ENCODE measurements at regions not wholly inside any gene's neighbourhood (a gene's known extent, or its start where the extent isn't known, plus 50 kb on each side); places are given as distances from the start of the nearest gene placed in this dataset.

DNA sequence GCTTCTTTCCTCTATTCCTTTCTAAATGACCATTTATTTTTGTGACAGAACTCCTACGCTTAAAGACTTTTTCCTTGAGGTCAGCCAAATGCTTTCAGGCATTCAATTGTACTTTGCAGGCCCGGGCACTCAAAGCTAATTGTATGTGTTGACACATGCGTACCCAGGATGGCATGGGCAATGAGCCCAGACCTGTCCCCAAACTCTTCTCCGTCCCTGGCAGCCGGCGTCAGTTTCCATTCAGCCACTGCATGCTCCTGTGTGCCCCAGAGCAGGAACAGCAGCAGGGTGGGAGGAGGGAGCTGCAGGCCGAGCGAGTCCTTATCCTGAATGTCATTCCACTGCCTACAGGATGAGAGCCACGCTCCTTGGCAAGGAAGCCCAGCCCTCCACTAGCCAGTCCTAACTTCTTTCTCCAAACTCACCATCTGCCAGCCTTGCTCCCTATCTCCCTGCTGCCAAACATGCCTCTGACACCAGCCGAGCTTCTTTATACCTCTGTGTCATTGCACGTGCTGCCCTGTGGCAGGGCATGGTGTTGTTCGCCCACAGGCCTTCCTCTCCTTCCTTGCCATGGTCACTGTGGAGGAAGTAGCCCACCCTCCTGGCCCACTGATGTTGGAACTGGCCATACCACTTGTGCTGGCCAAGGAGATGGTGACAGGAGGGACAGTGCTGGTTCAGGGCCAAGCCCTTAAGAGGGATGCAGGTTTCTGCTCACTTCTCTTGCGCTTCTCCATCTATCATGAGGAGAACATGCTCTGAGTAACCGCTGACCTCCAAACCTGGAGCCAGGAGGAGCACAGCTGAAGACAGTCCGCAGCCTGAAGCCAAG, 116.9 kb upstream of the FHL2 start (continued):
- TF ChIP-seq, protein P1, sequence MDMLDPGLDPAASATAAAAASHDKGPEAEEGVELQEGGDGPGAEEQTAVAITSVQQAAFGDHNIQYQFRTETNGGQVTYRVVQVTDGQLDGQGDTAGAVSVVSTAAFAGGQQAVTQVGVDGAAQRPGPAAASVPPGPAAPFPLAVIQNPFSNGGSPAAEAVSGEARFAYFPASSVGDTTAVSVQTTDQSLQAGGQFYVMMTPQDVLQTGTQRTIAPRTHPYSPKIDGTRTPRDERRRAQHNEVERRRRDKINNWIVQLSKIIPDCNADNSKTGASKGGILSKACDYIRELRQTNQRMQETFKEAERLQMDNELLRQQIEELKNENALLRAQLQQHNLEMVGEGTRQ (IDR thresholded peaks at IDR 0.05; ENCODE audit: low read depth, low read length): no peak
- TF ChIP-seq NFE2L2 (IDR thresholded peaks at IDR 0.05; ENCODE audit: low read depth, low read length): no peak

DNA sequence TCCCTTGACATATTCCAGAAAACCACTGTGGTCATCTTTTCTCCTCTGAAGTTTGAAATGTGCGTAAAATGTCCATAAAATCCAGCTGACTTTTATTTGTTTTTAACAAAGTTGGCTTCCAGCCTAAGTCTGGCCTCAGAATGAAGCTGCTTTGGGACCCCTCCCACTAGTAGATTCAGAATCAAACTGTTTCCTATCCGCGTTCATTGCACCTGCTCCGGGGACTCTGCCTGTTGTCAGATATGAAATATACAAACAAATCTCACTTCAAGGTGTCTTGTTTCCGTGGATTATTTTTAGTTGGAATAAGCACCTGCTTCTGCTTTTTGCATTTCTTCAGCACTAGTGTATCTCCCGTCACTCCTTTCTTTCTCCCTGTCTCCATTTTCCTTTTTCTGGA, 115.7 kb upstream of the FHL2 start:
- H3K4me3 ChIP-seq (ENCODE audit: insufficient read depth, low read depth, low read length): no peak overlapping the region
- no peak overlapping the region for H4K5ac ChIP-seq (ENCODE audit: low read depth, low read length)
- no peaks in the 10 kb centered on the region for H3K36me3 ChIP-seq (ENCODE audit: control insufficient read depth, insufficient read depth, low read length)
- H3K79me1 ChIP-seq (ENCODE audit: low read depth in 1 of 2, low read length in 2 of 2): no peaks in the 10 kb centered on the region
- no peak overlapping the region for H3K9ac ChIP-seq (ENCODE audit: low read depth, low read length)
- H2AK9ac ChIP-seq (replicated peaks; ENCODE audit: low read depth, low read length, poor library complexity): no peak overlapping the region
- dilution Hi-C loops (cut with HindIII; ENCODE audit: low sequenced_read_pairs, unreplicated experiment): no loop called here
- WGBS, 2 experiments (ENCODE audit: extremely low coverage in 2 of 2, insufficient read length in 1 of 2): 100% methylated on average over 1 of the region's 6 CpGs; no CpG with 5 or more reads in 1 of the 2 experiments
- no peak overlapping the region for H2BK5ac ChIP-seq (ENCODE audit: low read depth, low read length, poor library complexity, severe bottlenecking)
- peaks cover 31% of the 10 kb centered on the region for H3K27me3 ChIP-seq (ENCODE audit: control insufficient read depth, insufficient read depth, low read length)
- no peak overlapping the region for H3K56ac ChIP-seq (ENCODE audit: extremely low read depth, insufficient read depth, low read length)
- H4K91ac ChIP-seq (ENCODE audit: insufficient read depth, low read depth, low read length): no peak overlapping the region
- H3K9me1 ChIP-seq (ENCODE audit: insufficient read depth, low read length): no peaks in the 10 kb centered on the region; the same call in 1 of the 2 replicates
- H3K4me1 ChIP-seq (ENCODE audit: control insufficient read depth, insufficient read depth, low read length): peaks cover 2% of the 10 kb centered on the region; the same call in 1 of the 2 replicates
- H2BK20ac ChIP-seq (ENCODE audit: low read depth, low read length): no peak overlapping the region
- intact Hi-C loops (cut with micrococcal nuclease): no loop called here
- H3K4me2 ChIP-seq (ENCODE audit: low read depth, low read length): no peak overlapping the region
- no peak overlapping the region for H2AK5ac ChIP-seq (ENCODE audit: low read depth, low read length)
- in situ Hi-C loops (cut with MboI; ENCODE audit: low sequenced_read_pairs): no loop called here
- H4K8ac ChIP-seq (ENCODE audit: low read depth in 2 of 2, low read length in 2 of 2): no peak overlapping the region
- no peak overlapping the region for H2BK120ac ChIP-seq (ENCODE audit: low read depth, low read length)
- BruUV-seq (replicated peaks): no TSS peak
- ChIA-PET POLR2A (ENCODE audit: unreplicated experiment) (no interaction called here), CTCF (no interaction called here)
- H3K23ac ChIP-seq (ENCODE audit: low read depth, low read length): no peak overlapping the region
- no peak overlapping the region for H3K4ac ChIP-seq (ENCODE audit: low read depth, low read length)
- no peak overlapping the region for H2AFZ ChIP-seq (replicated peaks; ENCODE audit: low read length, poor library complexity)
- H3K9me3 ChIP-seq (ENCODE audit: control insufficient read depth, insufficient read depth, low read length): no peaks in the 10 kb centered on the region
- H3K18ac ChIP-seq (ENCODE audit: low read depth, low read length): no peak overlapping the region
- H3K27ac ChIP-seq (ENCODE audit: insufficient read depth, low read length): no peak overlapping the region
- ATAC-seq (ENCODE audit: low read depth): no peak
- no peak overlapping the region for H3K14ac ChIP-seq (replicated peaks; ENCODE audit: low read depth, low read length)
- no peak for DNase-seq
- no peak overlapping the region for H2BK15ac ChIP-seq (ENCODE audit: low read depth, low read length)
- no peaks in the 10 kb centered on the region for H4K20me1 ChIP-seq (ENCODE audit: insufficient read depth, low read length)
- TF ChIP-seq RCOR1 (IDR thresholded peaks at IDR 0.05; ENCODE audit: insufficient replicate concordance, low read length) (no peak), RFX5 (IDR thresholded peaks at IDR 0.05; ENCODE audit: low read depth, low read length) (no peak), POLR2A (IDR thresholded peaks at IDR 0.05; ENCODE audit: low read depth, low read length) (no peak), MAZ (IDR thresholded peaks at IDR 0.05; ENCODE audit: borderline replicate concordance, low read depth, low read length) (no peak), RAD21 (IDR thresholded peaks at IDR 0.05; ENCODE audit: low read length) (no peak), FOS (IDR thresholded peaks at IDR 0.05; ENCODE audit: low read depth, low read length) (no peak), BHLHE40 (IDR thresholded peaks at IDR 0.05; ENCODE audit: low read depth, low read length) (no peak)
- TF ChIP-seq, protein P1 (IDR thresholded peaks at IDR 0.05; ENCODE audit: low read depth, low read length): no peak
- TF ChIP-seq, protein P2, sequence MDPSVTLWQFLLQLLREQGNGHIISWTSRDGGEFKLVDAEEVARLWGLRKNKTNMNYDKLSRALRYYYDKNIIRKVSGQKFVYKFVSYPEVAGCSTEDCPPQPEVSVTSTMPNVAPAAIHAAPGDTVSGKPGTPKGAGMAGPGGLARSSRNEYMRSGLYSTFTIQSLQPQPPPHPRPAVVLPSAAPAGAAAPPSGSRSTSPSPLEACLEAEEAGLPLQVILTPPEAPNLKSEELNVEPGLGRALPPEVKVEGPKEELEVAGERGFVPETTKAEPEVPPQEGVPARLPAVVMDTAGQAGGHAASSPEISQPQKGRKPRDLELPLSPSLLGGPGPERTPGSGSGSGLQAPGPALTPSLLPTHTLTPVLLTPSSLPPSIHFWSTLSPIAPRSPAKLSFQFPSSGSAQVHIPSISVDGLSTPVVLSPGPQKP (IDR thresholded peaks at IDR 0.05; ENCODE audit: borderline replicate concordance, low read depth, low read length): no peak
- TF ChIP-seq, protein P3, sequence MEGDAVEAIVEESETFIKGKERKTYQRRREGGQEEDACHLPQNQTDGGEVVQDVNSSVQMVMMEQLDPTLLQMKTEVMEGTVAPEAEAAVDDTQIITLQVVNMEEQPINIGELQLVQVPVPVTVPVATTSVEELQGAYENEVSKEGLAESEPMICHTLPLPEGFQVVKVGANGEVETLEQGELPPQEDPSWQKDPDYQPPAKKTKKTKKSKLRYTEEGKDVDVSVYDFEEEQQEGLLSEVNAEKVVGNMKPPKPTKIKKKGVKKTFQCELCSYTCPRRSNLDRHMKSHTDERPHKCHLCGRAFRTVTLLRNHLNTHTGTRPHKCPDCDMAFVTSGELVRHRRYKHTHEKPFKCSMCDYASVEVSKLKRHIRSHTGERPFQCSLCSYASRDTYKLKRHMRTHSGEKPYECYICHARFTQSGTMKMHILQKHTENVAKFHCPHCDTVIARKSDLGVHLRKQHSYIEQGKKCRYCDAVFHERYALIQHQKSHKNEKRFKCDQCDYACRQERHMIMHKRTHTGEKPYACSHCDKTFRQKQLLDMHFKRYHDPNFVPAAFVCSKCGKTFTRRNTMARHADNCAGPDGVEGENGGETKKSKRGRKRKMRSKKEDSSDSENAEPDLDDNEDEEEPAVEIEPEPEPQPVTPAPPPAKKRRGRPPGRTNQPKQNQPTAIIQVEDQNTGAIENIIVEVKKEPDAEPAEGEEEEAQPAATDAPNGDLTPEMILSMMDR (conservative IDR thresholded peaks at IDR 0.05; ENCODE audit: low read depth, low read length): no peak
